A673 (cell line): ENCODE measurements at regions not wholly inside any gene's neighbourhood (a gene's known extent, or its start where the extent isn't known, plus 50 kb on each side); places are given as distances from the start of the nearest gene placed in this dataset.

Source experiments
- BruUV-seq: library from RNA; stranded (reverse); fragments of 400-500 nt; replicated peaks from 2 replicates; lab custom pipeline; 2021; lab: Mats Ljungman, UMichigan
- CTCF ChIA-PET: fragments of 300-600 bp; sonication (Branson Sonifier 250); formaldehyde crosslinking; loops from one replicate; lab custom pipeline; 2022; ENCODE audit warnings: antibody characterized with exemption; lab: Charles Lee
- POLR2A ChIA-PET: fragments of 300-600 bp; sonication (Branson Sonifier 250); formaldehyde crosslinking; loops from one replicate; lab custom pipeline; 2022; ENCODE audit warnings: antibody characterized with exemption; ENCODE audit not compliant: low non-redundant PET; lab: Charles Lee
- DNase-seq: peaks from one replicate; pipeline ENCODE4 v3.0.0-alpha.2; 2015; ENCODE audit warnings: low spot score
- H3K27ac ChIP-seq: fragments of 200-600 bp; sonication (generic); 2 replicates; pipeline ENCODE4 v1.5.1; 2016; ENCODE audit warnings: mixed run types, low read depth, mild to moderate bottlenecking, mixed read lengths, antibody characterized with exemption, low read length; ENCODE audit not compliant: poor library complexity, severe bottlenecking
- H3K27me3 ChIP-seq: fragments of 200-600 bp; sonication (generic); replicated peaks from 2 replicates; pipeline ENCODE4 v1.6.1; 2017; ENCODE audit warnings: mixed run types, low read depth, mild to moderate bottlenecking, mixed read lengths, antibody characterized with exemption, low read length; ENCODE audit not compliant: insufficient read depth, poor library complexity
- H3K36me3 ChIP-seq: fragments of 200-600 bp; sonication (generic); 2 replicates; pipeline ENCODE4 v1.6.1; 2016; ENCODE audit warnings: mixed run types, mild to moderate bottlenecking, mixed read lengths, antibody characterized with exemption, low read length; ENCODE audit not compliant: insufficient read depth, poor library complexity, severe bottlenecking
- H3K4me1 ChIP-seq: fragments of 200-600 bp; sonication (generic); 2 replicates; pipeline ENCODE4 v1.6.1; 2017; ENCODE audit warnings: mixed run types, mild to moderate bottlenecking, mixed read lengths, antibody characterized with exemption, low read length; ENCODE audit not compliant: insufficient read depth, poor library complexity, severe bottlenecking
- H3K4me3 ChIP-seq: fragments of 200-600 bp; sonication (generic); 2 replicates; pipeline ENCODE4 v1.5.1; 2016; ENCODE audit warnings: low read depth, mixed run types, mild to moderate bottlenecking, mixed read lengths, low read length; ENCODE audit not compliant: poor library complexity, severe bottlenecking
- H3K9me3 ChIP-seq: fragments of 200-600 bp; sonication (generic); 2 replicates; pipeline ENCODE4 v1.6.1; 2016; ENCODE audit warnings: mixed run types, low read depth, mild to moderate bottlenecking, mixed read lengths, antibody characterized with exemption, low read length; ENCODE audit not compliant: poor library complexity, severe bottlenecking
- CTCF ChIP-seq: fragments of 300-800, 200-600 bp; sonication (generic); conservative IDR thresholded peaks from 2 replicates; pipeline ENCODE4 v1.5.1; 2017; ENCODE audit warnings: low read depth, mild to moderate bottlenecking, antibody characterized with exemption, low read length, moderate library complexity, mixed read lengths
- EZH2 ChIP-seq: fragments of 200-600 bp; sonication (generic); IDR thresholded peaks from 2 replicates; pipeline ENCODE4 v1.6.1; 2017; ENCODE audit warnings: borderline replicate concordance, low read depth, mild to moderate bottlenecking, mixed read lengths, antibody characterized with exemption, low read length; ENCODE audit not compliant: poor library complexity, severe bottlenecking
- intact Hi-C: fragments of 100-400 bp; cut with micrococcal nuclease; formaldehyde crosslinking; loops from one replicate; pipeline ENCODE4 v1.10.0; 2022; ENCODE audit not compliant: unreplicated experiment

GRCh38 chr10:59577984-59578383, 131.7 kb downstream of the SLC16A9 start:
- no peaks in the 10 kb centered on the region for H3K36me3 ChIP-seq
- no peaks in the 10 kb centered on the region for H3K27me3 ChIP-seq
- ChIA-PET POLR2A (no interaction called here), CTCF (no interaction called here)
- H3K4me3 ChIP-seq = no peak overlapping the region
- TF ChIP-seq EZH2 (no peak), CTCF (no peak)
- intact Hi-C loops = loop anchor here (5.0 kb wide), 1 partner anchor 796 kb away; no protein-coding TSS in a partner anchor
- no peak overlapping the region for H3K27ac ChIP-seq
- no peaks in the 10 kb centered on the region for H3K9me3 ChIP-seq
- no peak for DNase-seq
- BruUV-seq = no TSS peak
- peaks cover 15% of the 10 kb centered on the region for H3K4me1 ChIP-seq

GRCh38 chr10:59575269-59575668, 134.4 kb downstream of the SLC16A9 start:
- no TSS peak for BruUV-seq

GRCh38 chr10:59563531-59563930, 146.1 kb downstream of the SLC16A9 start:
- no TSS peak for BruUV-seq
- TF ChIP-seq EZH2 (no peak), CTCF (no peak)
- DNase-seq = no peak
- intact Hi-C loops = no loop called here
- Histone ChIP-seq H3K4me1 (no peaks in the 10 kb centered on the region), H3K27ac (no peak overlapping the region), H3K9me3 (no peaks in the 10 kb centered on the region), H3K27me3 (no peaks in the 10 kb centered on the region), H3K4me3 (no peak overlapping the region), H3K36me3 (no peaks in the 10 kb centered on the region)
- POLR2A ChIA-PET = no interaction called here
- CTCF ChIA-PET = no interaction called here

More at GRCh38 chr10:59575269-59575668, 134.4 kb downstream of the SLC16A9 start:
- POLR2A ChIA-PET = no interaction called here
- intact Hi-C loops = loop anchor here (5.0 kb wide), 1 partner anchor 793 kb away; no protein-coding TSS in a partner anchor
- Histone ChIP-seq H3K27ac (no peak overlapping the region), H3K4me3 (no peak overlapping the region), H3K4me1 (peaks cover 14% of the 10 kb centered on the region), H3K27me3 (no peaks in the 10 kb centered on the region), H3K9me3 (no peaks in the 10 kb centered on the region), H3K36me3 (no peaks in the 10 kb centered on the region)
- CTCF ChIA-PET = no interaction called here
- DNase-seq = no peak
- no peak for TF ChIP-seq CTCF
- no peak for TF ChIP-seq EZH2
